H1 (cell line): ENCODE measurements at regions not wholly inside any gene's neighbourhood (a gene's known extent, or its start where the extent isn't known, plus 50 kb on each side); places are given as distances from the start of the nearest gene placed in this dataset.

ENCODE experiments used
- CTCF ChIA-PET: fragments of 300-600 bp; sonication (Branson Sonifier 250); formaldehyde crosslinking; loops from one replicate; lab custom pipeline; 2021; ENCODE audit not compliant: partially characterized antibody; lab: Charles Lee
- POLR2A ChIA-PET: fragments of 300-600 bp; sonication (Branson Sonifier 250); formaldehyde crosslinking; loops from one replicate; lab custom pipeline; 2021; ENCODE audit warnings: inconsistent platforms; ENCODE audit not compliant: partially characterized antibody; lab: Charles Lee
- DNase-seq, 2 experiments: peaks; one replicate each; pipeline versions ENCODE4 v3.0.0 to v3.0.0-alpha.2; 2010 to 2022; ENCODE audit warnings: low spot score in 2 of 2, low read depth in 1 of 2, mixed read lengths in 1 of 2
- FAIRE-seq: peaks from 2 replicates; lab custom pipeline; 2011; peaks lifted over from hg19 to GRCh38; lab: Jason Lieb, UNC
- H2AFZ ChIP-seq: 2 replicates; pipeline ENCODE4 v1.8.1; 2012; ENCODE audit warnings: low read length, inconsistent platforms
- H2AK5ac ChIP-seq: 2 replicates; pipeline ENCODE4 v1.6.1; 2013; ENCODE audit warnings: low read depth, low read length
- H2BK120ac ChIP-seq: replicated peaks from 2 replicates; pipeline ENCODE3; 2013; ENCODE audit warnings: low read depth, low read length, inconsistent platforms
- H2BK12ac ChIP-seq: 2 replicates; pipeline ENCODE4 v1.6.1; 2013; ENCODE audit warnings: low read depth, low read length
- H2BK15ac ChIP-seq: 2 replicates; pipeline ENCODE4 v1.6.1; 2013; ENCODE audit warnings: low read length
- H2BK20ac ChIP-seq: 2 replicates; pipeline ENCODE4 v1.6.1; 2013; ENCODE audit warnings: low read length
- H2BK5ac ChIP-seq: 2 replicates; pipeline ENCODE4 v1.6.1; 2013; ENCODE audit warnings: low read depth, low read length
- H3K14ac ChIP-seq: 2 replicates; pipeline ENCODE4 v1.6.1; 2013; ENCODE audit warnings: inconsistent platforms; ENCODE audit not compliant: insufficient read length
- H3K18ac ChIP-seq: 2 replicates; pipeline ENCODE4 v1.6.1; 2013; ENCODE audit warnings: low read length; ENCODE audit errors: extremely low read depth
- H3K23ac ChIP-seq: 2 replicates; pipeline ENCODE4 v1.6.1; 2013; ENCODE audit warnings: inconsistent platforms; ENCODE audit not compliant: insufficient read length
- H3K23me2 ChIP-seq: 2 replicates; pipeline ENCODE4 v1.6.1; 2013; ENCODE audit warnings: low read depth, low read length
- H3K27ac ChIP-seq: 2 replicates; pipeline ENCODE4 v1.6.1; 2011; ENCODE audit warnings: low read depth, low read length, inconsistent platforms
- H3K27me3 ChIP-seq, 4 experiments: replicated peaks in 1 of 4; 1 replicate in 1 of 4; 2 replicates in 3 of 4; pipeline versions ENCODE4 v1.6.1 to v1.8.1; 2011 to 2013; ENCODE audit warnings: low read length in 3 of 4, mild to moderate bottlenecking in 3 of 4, inconsistent platforms in 2 of 4, mixed read lengths in 2 of 4, moderate library complexity in 1 of 4; ENCODE audit not compliant: control insufficient read depth in 3 of 4, insufficient read depth in 3 of 4; ENCODE audit errors: extremely low read depth in 1 of 4
- H3K36me3 ChIP-seq, 4 experiments: 2 replicates each; pipeline versions ENCODE4 v1.6.1 to v1.8.1; 2011 to 2013; ENCODE audit warnings: mild to moderate bottlenecking in 4 of 4, low read length in 3 of 4, moderate library complexity in 2 of 4, control low read depth in 1 of 4, inconsistent platforms in 1 of 4; ENCODE audit not compliant: insufficient read depth in 4 of 4, control insufficient read depth in 2 of 4
- H3K4ac ChIP-seq: replicated peaks from 2 replicates; pipeline ENCODE3; 2013; ENCODE audit warnings: low read length, low read depth, mixed read lengths, inconsistent platforms; ENCODE audit not compliant: insufficient read length
- H3K4me1 ChIP-seq, 4 experiments: replicated peaks in 1 of 4; 1 replicate in 1 of 4; 2 replicates in 3 of 4; pipeline versions ENCODE4 v1.6.1 to v1.8.1; 2011 to 2013; ENCODE audit warnings: low read length in 3 of 4, inconsistent platforms in 2 of 4, mixed read lengths in 1 of 4; ENCODE audit not compliant: insufficient read depth in 4 of 4, control insufficient read depth in 3 of 4
- H3K4me2 ChIP-seq, 2 experiments: 2 replicates each; pipeline versions ENCODE4 v1.6.1 to v1.8.1; 2011 to 2013; ENCODE audit warnings: low read depth in 2 of 2, low read length in 2 of 2, control low read depth in 1 of 2, inconsistent platforms in 1 of 2, mild to moderate bottlenecking in 1 of 2; ENCODE audit not compliant: insufficient read depth in 1 of 2
- H3K4me3 ChIP-seq, 4 experiments: fragments of 200-600, 300-600 bp in 1 of 4; sonication (generic), shearing (Covaris generic), sonication (Bioruptor Twin) in 1 of 4; 2 replicates each; pipeline versions ENCODE4 v1.5.1 to v1.8.1; 2011 to 2016; ENCODE audit warnings: low read length in 4 of 4, low read depth in 3 of 4, control low read depth in 2 of 4, inconsistent platforms in 2 of 4, mild to moderate bottlenecking in 2 of 4, mixed read lengths in 1 of 4, moderate library complexity in 1 of 4; ENCODE audit not compliant: insufficient read depth in 2 of 4; ENCODE audit errors: extremely low read depth in 1 of 4
- H3K56ac ChIP-seq: replicated peaks from 2 replicates; pipeline ENCODE3; 2013; ENCODE audit warnings: low read depth, mild to moderate bottlenecking, mixed read lengths, low read length, inconsistent platforms; ENCODE audit not compliant: insufficient read length
- H3K79me1 ChIP-seq: 2 replicates; pipeline ENCODE4 v1.6.1; 2013; ENCODE audit warnings: low read depth, low read length, control low read depth
- H3K79me2 ChIP-seq, 2 experiments: 2 replicates each; pipeline versions ENCODE4 v1.6.1 to v1.8.1; 2012 to 2013; ENCODE audit warnings: low read length in 2 of 2, mild to moderate bottlenecking in 2 of 2, inconsistent platforms in 1 of 2; ENCODE audit not compliant: insufficient read depth in 2 of 2, control insufficient read depth in 1 of 2
- H3K9ac ChIP-seq, 4 experiments: replicated peaks in 1 of 4; 1 replicate in 1 of 4; 2 replicates in 3 of 4; pipeline versions ENCODE4 v1.6.1 to v1.8.1; 2011 to 2013; ENCODE audit warnings: low read depth in 3 of 4, low read length in 3 of 4, control low read depth in 2 of 4, mild to moderate bottlenecking in 2 of 4, moderate library complexity in 2 of 4, inconsistent platforms in 1 of 4; ENCODE audit errors: extremely low read depth in 1 of 4
- H3K9me3 ChIP-seq, 2 experiments: 2 replicates each; pipeline versions ENCODE4 v1.6.1 to v1.8.1; 2012 to 2013; ENCODE audit warnings: mild to moderate bottlenecking in 2 of 2, moderate library complexity in 2 of 2, control low read depth in 1 of 2, inconsistent platforms in 1 of 2, low read depth in 1 of 2, low read length in 1 of 2, mixed read lengths in 1 of 2; ENCODE audit not compliant: insufficient read depth in 2 of 2
- H4K20me1 ChIP-seq, 2 experiments: replicated peaks in 1 of 2; 2 replicates each; pipeline versions ENCODE3 to v1.8.1; 2011 to 2013; ENCODE audit warnings: inconsistent platforms in 2 of 2, low read length in 2 of 2, mild to moderate bottlenecking in 1 of 2; ENCODE audit not compliant: insufficient read depth in 2 of 2, control insufficient read depth in 1 of 2
- H4K5ac ChIP-seq: 2 replicates; pipeline ENCODE4 v1.6.1; 2013; ENCODE audit warnings: low read length, low read depth, mixed read lengths, inconsistent platforms; ENCODE audit not compliant: insufficient read length
- H4K8ac ChIP-seq: 2 replicates; pipeline ENCODE4 v1.8.0; 2013; ENCODE audit warnings: mild to moderate bottlenecking, moderate library complexity, low read length, inconsistent platforms; ENCODE audit not compliant: insufficient read depth; ENCODE audit errors: extremely low read depth
- H4K91ac ChIP-seq: replicated peaks from 2 replicates; pipeline ENCODE3; 2013; ENCODE audit warnings: low read length, mixed read lengths, inconsistent platforms; ENCODE audit not compliant: insufficient read length
- BCL11A ChIP-seq, 2 experiments: IDR thresholded peaks; one replicate each; pipeline ENCODE4 v1.6.1; 2011; ENCODE audit warnings: low read depth in 2 of 2, low read length in 2 of 2, mild to moderate bottlenecking in 2 of 2
- BRCA1 ChIP-seq: IDR thresholded peaks from 2 replicates; pipeline ENCODE4 v1.6.1; 2012; ENCODE audit warnings: low read depth, low read length, improper control_type of control experiment
- EZH2 ChIP-seq: fragments of 200-600 bp; sonication (generic); IDR thresholded peaks from 2 replicates; pipeline ENCODE4 v1.7.1; 2012; ENCODE audit warnings: low read depth, mild to moderate bottlenecking, moderate library complexity, low read length, inconsistent platforms; ENCODE audit not compliant: severe bottlenecking
- FOSL1 ChIP-seq: IDR thresholded peaks from 2 replicates; pipeline ENCODE4 v1.6.1; 2011; ENCODE audit warnings: mild to moderate bottlenecking, low read depth, low read length, moderate library complexity; ENCODE audit not compliant: insufficient read depth
- KDM1A ChIP-seq: fragments of 200-600, 300-600 bp; sonication (generic); IDR thresholded peaks from 2 replicates; pipeline ENCODE4 v1.7.1; 2016; ENCODE audit warnings: mild to moderate bottlenecking, low read length, borderline replicate concordance
- PHF8 ChIP-seq: fragments of 200-600 bp; sonication (generic); conservative IDR thresholded peaks from 2 replicates; pipeline ENCODE4 v1.7.1; 2012; ENCODE audit warnings: low read depth, mild to moderate bottlenecking, inconsistent platforms, low read length, moderate library complexity
- POLR2AphosphoS5 ChIP-seq: IDR thresholded peaks from 2 replicates; pipeline ENCODE4 v1.6.1; 2011; ENCODE audit warnings: low read depth, low read length
- SIRT6 ChIP-seq: IDR thresholded peaks from one replicate; pipeline ENCODE4 v1.7.1; 2012; ENCODE audit warnings: low read length, inconsistent platforms
- SP2 ChIP-seq: IDR thresholded peaks from 2 replicates; pipeline ENCODE4 v1.6.1; 2012; ENCODE audit warnings: mild to moderate bottlenecking, low read length, inconsistent platforms
- whole genome bisulfite sequencing, 2 experiments: shearing (Covaris generic) in 1 of 2; methylation state at CpG; one replicate each; pipeline versions ENCODE4 v1.1.6 to v1.1.7; 2013 to 2015; ENCODE audit warnings: low lambda C conversion rate in 2 of 2, mixed read lengths in 2 of 2, inconsistent platforms in 1 of 2, low coverage in 1 of 2, missing lambda C conversion rate in 1 of 2; ENCODE audit not compliant: insufficient replicate concordance in 2 of 2, insufficient coverage in 1 of 2, insufficient read length in 1 of 2; ENCODE audit errors: extremely low coverage in 1 of 2, missing lambda C conversion rate in 1 of 2; 5-methylcytosine and 5-hydroxymethylcytosine counted together

DNA sequence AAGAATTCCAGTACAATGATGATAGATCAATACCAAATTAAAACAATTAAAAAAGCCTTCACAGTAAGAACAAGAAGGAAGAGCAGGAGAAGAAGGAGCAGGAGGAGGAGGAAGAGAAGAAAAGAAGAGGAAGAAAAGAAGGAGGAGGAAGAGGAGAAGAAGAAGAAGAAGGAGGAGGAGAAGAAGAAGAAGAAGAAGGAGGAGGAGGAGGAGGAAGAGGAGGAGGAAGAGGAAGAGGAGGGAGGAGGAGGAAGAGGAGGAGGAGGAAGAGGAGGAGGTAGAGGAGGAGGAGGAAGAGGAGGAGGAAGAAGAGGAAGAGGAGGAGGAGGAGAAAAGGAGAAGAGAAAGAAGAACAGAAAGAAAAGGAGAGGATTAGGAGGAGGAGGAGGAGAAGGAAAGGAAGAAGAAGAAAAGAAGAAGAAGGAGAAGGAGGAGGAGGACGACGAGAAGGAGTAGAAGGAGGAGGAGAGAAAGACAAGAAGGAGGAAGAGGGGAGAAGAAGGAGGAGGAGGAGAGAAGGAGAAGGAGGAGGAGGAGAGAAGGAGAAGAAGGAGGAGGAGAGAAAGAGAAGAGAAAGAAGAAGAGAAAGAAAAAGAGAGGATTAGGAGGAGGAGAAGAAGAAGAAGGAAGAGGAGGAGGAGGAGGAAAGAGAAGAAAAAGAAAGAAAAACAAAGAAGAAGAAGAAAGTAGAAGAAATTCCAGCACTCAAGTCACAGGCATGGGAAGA is 68.5 kb upstream of the GRIK3 start:
- H3K18ac ChIP-seq = no peak overlapping the region
- no peak overlapping the region for H3K4me2 ChIP-seq
- H3K27ac ChIP-seq = no peak overlapping the region
- POLR2A ChIA-PET = no interaction called here
- no peak overlapping the region for H2BK5ac ChIP-seq
- no peak overlapping the region for H3K4me3 ChIP-seq
- FAIRE-seq (no peak), DNase-seq (no peak)
- H3K9ac ChIP-seq = no peak overlapping the region
- no peak overlapping the region for H2AK5ac ChIP-seq
- H3K79me1 ChIP-seq = no peaks in the 10 kb centered on the region
- H4K5ac ChIP-seq = no peak overlapping the region
- H2BK15ac ChIP-seq = no peak overlapping the region
- no peak overlapping the region for H4K8ac ChIP-seq
- H4K91ac ChIP-seq = no peak overlapping the region
- H3K9me3 ChIP-seq = no peaks in the 10 kb centered on the region
- H3K14ac ChIP-seq = no peak overlapping the region
- no peaks in the 10 kb centered on the region for H4K20me1 ChIP-seq
- WGBS, 2 experiments = 67% methylated on average over 2 of the region's 2 CpGs; no CpG with 5 or more reads in 1 of the 2 experiments
- no peaks in the 10 kb centered on the region for H3K4me1 ChIP-seq
- H2BK12ac ChIP-seq = no peak overlapping the region
- H3K79me2 ChIP-seq = no peaks in the 10 kb centered on the region
- H3K23me2 ChIP-seq = peaks cover 4% of the 10 kb centered on the region; the same call in 1 of the 2 replicates
- H2BK120ac ChIP-seq = no peak overlapping the region
- H2BK20ac ChIP-seq = no peak overlapping the region
- H3K56ac ChIP-seq = no peak overlapping the region
- H3K36me3 ChIP-seq = no peaks in the 10 kb centered on the region
- TF ChIP-seq EZH2 = no peak
- TF ChIP-seq POLR2AphosphoS5 = no peak
- no peak for TF ChIP-seq PHF8
- no peak for TF ChIP-seq FOSL1
- TF ChIP-seq SP2 = no peak
- no peak for TF ChIP-seq SIRT6
- no peak for TF ChIP-seq BCL11A (IDR thresholded peaks at IDR 0.05; ENCODE audit: low read depth in 2 of 2, low read length in 2 of 2)
- TF ChIP-seq BRCA1 = no peak
- TF ChIP-seq KDM1A = no peak
- CTCF ChIA-PET = interaction anchor here (0.9 to 1.8 kb wide), 4 partner anchors 16 to 347 kb away, joined by 3 to 5 read pairs (median 4); no protein-coding TSS in a partner anchor
- no peak overlapping the region for H3K23ac ChIP-seq
- H3K4ac ChIP-seq = no peak overlapping the region
- H2AFZ ChIP-seq = no peak overlapping the region
- no peaks in the 10 kb centered on the region for H3K27me3 ChIP-seq
